ENCODE measurements at regions not wholly inside any gene's neighbourhood (a gene's known extent, or its start where the extent isn't known, plus 50 kb on each side); places are given as distances from the start of the nearest gene placed in this dataset.

DNA sequence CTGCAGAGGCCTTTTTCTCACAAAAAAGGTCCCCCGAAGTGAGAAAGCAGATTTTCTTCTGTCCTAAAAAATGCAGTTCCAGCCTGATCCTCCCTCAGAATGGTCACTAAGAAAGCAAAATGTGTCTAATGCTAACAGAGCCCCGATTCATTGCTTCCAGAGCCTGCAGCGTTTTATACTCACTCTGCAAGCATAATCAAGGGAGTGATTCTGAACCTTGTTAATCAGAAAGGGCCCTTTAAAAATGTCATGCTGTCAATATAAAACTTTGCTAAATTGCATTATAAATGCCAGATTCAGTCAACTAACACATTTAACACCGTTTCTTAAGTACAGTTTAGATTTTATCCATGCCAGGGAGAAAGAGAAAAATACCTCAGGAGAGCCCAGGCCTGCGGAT, 202.8 kb downstream of the CD83 start:
- Histone ChIP-seq H3K9me3 (no peaks in the 10 kb centered on the region), H3K27me3 (no peaks in the 10 kb centered on the region), H3K4me3 (no peak overlapping the region), H3K4me1 (no peaks in the 10 kb centered on the region), H3K27ac (no peak overlapping the region), H3K36me3 (no peaks in the 10 kb centered on the region)
- no peak for DNase-seq (ENCODE audit: low spot score in 2 of 2)
- TF ChIP-seq, protein P1, sequence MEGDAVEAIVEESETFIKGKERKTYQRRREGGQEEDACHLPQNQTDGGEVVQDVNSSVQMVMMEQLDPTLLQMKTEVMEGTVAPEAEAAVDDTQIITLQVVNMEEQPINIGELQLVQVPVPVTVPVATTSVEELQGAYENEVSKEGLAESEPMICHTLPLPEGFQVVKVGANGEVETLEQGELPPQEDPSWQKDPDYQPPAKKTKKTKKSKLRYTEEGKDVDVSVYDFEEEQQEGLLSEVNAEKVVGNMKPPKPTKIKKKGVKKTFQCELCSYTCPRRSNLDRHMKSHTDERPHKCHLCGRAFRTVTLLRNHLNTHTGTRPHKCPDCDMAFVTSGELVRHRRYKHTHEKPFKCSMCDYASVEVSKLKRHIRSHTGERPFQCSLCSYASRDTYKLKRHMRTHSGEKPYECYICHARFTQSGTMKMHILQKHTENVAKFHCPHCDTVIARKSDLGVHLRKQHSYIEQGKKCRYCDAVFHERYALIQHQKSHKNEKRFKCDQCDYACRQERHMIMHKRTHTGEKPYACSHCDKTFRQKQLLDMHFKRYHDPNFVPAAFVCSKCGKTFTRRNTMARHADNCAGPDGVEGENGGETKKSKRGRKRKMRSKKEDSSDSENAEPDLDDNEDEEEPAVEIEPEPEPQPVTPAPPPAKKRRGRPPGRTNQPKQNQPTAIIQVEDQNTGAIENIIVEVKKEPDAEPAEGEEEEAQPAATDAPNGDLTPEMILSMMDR (IDR thresholded peaks at IDR 0.05) = no peak
- intact Hi-C loops (cut with DNase I) = no loop called here

DNA sequence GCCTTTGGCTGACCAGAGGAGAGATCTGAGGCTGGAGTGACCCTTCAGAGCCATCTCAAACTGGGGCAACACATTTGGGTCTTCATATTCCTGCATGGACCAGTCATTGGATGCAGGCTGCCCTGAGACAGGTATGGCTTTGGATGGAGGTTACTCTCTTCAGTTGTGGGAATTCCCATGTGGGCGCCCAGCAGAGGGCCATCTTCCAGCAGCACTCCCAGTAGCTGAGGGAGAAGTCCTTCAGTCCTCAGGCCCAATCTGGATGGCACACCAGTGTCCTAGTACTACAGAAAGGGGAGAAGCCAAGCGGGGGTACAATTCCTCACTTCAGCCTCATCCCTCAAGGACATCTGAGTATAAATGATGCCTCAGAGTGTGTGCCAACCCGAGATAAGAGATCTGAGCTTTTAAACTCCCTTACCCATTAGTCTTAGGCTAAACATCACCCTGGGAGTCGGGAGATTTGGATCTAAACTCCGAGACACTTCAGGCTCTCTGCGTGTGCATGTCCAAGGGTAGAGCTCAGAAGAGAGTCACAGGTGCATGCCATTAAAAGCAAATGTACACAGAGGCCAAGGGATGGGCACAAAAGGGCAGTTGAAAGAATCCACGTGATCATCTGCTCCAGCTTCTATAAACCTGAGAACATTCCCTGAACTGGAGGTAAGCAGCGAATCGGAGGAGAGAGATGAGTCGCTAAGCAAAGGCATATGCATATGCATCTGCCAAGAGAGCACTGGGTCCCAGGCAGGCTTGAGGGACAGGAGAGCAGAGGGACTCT, 204.6 kb downstream of the CD83 start:
- H3K9me3 ChIP-seq = no peaks in the 10 kb centered on the region
- TF ChIP-seq, protein P1 (IDR thresholded peaks at IDR 0.05) = no peak
- DNase-seq (ENCODE audit: low spot score in 2 of 2) = no peak
- no peak overlapping the region for H3K4me3 ChIP-seq
- H3K27ac ChIP-seq = no peak overlapping the region
- intact Hi-C loops (cut with DNase I) = no loop called here
- H3K4me1 ChIP-seq = no peaks in the 10 kb centered on the region
- H3K27me3 ChIP-seq = no peaks in the 10 kb centered on the region
- H3K36me3 ChIP-seq = no peaks in the 10 kb centered on the region

DNA sequence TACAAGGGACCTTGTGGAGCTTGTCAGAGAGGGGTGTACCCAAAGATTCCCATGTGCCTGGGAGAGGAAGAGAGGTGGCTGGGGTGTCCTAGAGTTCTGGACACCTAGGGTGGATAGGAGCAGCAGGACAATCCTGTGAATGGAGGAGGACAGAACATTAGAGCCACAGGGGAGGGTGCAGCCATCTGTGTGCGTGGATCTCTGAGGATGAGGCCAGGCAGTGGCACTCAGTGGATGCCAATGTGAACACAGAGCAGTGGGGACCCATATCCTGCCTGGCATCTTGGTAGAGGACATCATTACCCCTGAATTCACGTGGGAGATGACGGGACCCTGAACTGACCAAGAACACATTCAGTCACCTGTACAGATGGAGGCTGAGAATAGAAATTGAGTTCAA, 205.3 kb downstream of the CD83 start:
- Histone ChIP-seq H3K36me3 (no peaks in the 10 kb centered on the region), H3K9me3 (no peaks in the 10 kb centered on the region), H3K4me3 (no peak overlapping the region), H3K27me3 (no peaks in the 10 kb centered on the region), H3K4me1 (no peaks in the 10 kb centered on the region), H3K27ac (no peak overlapping the region)
- TF ChIP-seq, protein P1 (IDR thresholded peaks at IDR 0.05) = no peak
- intact Hi-C loops (cut with DNase I) = no loop called here
- DNase-seq (ENCODE audit: low spot score in 2 of 2) = no peak

DNA sequence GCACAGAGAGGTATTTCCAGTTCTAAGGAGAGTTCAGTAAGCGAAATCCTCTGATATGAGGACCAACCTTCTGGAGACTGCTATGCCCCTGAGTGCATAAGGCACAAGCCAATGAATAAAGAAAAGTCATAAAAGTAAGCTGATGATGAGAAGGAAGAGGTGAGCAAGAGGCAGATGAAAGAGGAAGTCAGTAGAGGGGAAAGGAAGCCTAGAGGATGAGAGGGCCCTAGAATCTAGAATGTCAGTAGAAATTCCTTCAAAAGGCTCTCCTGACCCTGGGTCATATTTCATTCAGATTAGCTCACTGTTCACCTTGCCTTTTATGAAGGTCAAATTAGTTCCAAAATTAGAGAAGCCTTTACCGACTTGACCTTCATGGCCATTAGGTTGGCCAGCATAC, 209.2 kb downstream of the CD83 start:
- Histone ChIP-seq H3K9me3 (no peaks in the 10 kb centered on the region), H3K36me3 (no peaks in the 10 kb centered on the region), H3K4me3 (no peak overlapping the region), H3K27ac (no peak overlapping the region), H3K4me1 (no peaks in the 10 kb centered on the region), H3K27me3 (no peaks in the 10 kb centered on the region)
- intact Hi-C loops (cut with DNase I) = no loop called here
- no peak for DNase-seq (ENCODE audit: low spot score in 2 of 2)
- TF ChIP-seq, protein P1 (IDR thresholded peaks at IDR 0.05) = no peak

DNA sequence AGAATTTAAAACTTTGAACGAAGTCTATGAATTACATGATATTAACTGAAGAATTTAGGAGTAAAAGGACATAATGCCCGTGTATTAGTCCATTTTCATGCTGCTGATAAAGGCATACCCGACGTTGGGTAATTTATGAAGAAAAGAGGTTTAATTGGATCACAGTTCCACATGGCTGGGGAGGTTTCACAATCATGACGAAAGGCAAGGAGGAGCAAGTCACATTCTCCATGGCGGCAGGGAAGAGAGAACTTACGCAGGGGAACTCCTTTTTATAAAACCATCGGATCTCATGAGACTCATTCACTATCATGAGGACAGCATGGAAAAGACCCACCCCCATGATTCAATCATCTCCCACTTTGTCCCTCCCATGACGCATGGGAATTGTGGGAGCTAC, 210.6 kb downstream of the CD83 start:
- H3K27me3 ChIP-seq = no peaks in the 10 kb centered on the region
- H3K36me3 ChIP-seq = no peaks in the 10 kb centered on the region
- intact Hi-C loops (cut with DNase I) = no loop called here
- no peak overlapping the region for H3K4me3 ChIP-seq
- no peak for DNase-seq (ENCODE audit: low spot score in 2 of 2)
- H3K9me3 ChIP-seq = no peaks in the 10 kb centered on the region
- TF ChIP-seq, protein P1 (IDR thresholded peaks at IDR 0.05) = no peak
- no peaks in the 10 kb centered on the region for H3K4me1 ChIP-seq
- no peak overlapping the region for H3K27ac ChIP-seq
